ENCODE measurements at regions not wholly inside any gene's neighbourhood (a gene's known extent, or its start where the extent isn't known, plus 50 kb on each side); places are given as distances from the start of the nearest gene placed in this dataset.
"Not testable (repeated sequence)": the region's sequence is repeated elsewhere in the genome, so short reads cannot be mapped to it uniquely, and the experiment has no call there.

DNA sequence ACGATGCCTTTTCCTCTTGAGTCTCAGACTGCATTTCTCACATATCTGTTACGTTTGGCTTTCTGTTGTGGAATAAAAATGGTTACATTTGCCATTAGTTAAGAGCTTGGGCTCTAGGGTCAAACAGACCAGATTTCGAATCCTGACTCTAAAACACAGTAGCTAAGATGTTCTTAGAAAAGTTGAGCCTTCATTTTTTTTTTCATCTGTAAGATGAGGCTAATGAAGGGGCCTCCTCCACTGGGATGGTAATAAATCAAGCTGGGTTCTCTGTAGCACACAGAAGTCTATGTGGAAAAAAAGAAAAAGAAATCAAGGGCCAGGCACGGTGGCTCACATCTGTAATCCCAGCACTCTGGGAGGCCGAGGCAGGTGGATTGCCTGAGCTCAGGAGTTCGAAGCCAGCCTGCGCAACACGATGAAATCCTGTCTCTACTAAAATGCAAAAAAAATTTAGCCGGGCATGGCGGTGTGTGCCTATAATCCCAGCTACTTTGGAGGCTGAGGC lies 49.9 kb upstream of the CAPRIN1 start:
- DNase-seq (ENCODE audit: extremely low read depth, low read depth, low spot score): no peak

DNA sequence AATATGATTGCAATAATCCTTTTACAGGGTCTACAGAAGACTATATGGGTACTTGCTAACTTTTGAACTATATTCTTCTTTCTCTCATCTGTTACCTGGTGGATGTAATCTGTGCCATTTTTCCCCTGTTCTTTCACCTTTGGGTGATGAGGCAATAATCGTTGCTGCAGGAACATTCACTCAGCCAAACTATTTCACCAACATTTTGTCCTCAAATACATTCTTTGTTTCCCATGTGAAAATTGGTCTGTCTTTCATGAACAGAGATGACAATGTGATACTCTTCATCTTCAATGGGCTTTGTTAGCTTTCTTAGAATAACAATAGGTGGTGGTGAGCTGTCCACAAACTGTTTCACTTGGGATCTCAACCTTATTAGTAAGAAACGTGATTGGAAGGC lies 52.1 kb upstream of the CAPRIN1 start:
- no peak for DNase-seq (ENCODE audit: extremely low read depth, low read depth, low spot score)

DNA sequence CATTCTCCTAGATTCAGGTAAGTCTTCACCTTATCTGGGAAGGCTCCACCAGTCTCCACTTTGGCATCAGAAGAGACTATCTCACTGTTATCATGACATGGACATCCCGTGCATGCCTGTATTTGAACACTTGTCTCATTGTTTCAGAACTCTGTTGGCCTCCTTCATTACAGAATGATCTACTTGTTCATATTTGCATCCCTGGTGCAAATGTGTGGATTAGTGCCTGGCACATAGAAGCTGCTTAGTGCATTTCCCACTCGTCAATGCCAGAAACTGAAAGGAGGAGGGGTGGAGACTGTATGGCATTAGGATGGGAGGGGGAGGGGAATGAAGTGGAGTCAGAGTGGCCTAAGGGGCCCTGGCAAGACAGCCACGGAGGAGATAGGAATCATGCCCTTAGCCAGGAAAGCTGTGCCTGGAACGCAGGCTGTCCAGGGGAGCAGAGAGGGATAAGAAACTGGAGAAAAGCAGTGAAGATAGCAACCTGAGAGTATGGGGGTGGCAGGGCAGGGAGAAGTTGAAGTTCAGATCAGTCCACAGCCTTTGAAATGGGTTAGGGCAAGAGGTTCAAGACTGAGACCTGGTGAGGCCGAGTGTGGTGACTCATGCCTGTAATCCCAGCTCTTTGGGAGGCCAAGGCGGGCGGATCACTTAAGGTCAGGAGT lies 53.8 kb upstream of the CAPRIN1 start:
- DNase-seq (ENCODE audit: extremely low read depth, low read depth, low spot score): no peak

DNA sequence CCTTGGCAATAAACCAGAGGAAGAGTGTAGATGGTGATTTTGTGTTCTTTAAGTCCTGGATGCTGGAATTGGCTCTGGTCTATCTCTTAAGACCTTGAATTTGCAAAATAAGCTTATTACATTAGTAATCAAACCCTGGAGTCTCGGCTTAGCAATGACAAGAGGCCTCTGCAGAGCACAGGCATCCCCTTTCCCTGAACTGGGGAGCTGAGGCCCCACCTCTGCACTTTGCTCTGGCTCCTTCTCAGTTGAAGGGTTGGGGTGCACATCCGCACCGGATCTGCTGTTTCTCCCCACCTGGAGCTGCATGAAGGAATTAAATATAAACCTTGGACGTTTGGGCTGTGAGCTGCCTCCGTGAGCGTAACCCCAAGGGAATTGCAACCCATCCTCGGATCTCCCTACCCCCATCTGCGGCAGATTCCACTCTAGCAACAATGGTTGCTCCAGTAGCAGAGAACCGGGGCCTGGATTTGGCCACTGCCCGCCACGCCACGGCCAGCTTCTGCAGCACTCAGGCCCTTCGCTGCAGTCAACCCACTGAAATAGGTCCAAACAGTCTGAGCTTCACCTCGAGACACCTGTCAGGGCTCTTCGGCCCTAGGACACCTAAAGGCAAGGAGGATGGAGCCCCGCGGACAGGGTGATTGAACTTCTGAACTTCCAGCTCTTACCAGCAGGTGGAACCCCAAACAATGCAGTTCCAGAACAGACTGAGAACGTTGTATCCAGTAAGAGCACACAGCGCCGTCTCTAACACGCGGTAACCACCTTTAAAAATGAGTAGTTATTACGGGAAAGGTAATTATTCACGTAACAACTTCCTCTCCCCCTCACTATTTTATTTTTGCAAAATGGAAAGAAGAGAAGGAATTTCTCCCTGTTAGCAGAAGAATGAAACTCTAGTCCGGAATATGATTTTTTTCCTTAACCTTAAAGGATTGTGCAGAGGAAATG lies 54.8 kb upstream of the CAPRIN1 start:
- peak; percentile 50 for DNase-seq (ENCODE audit: extremely low read depth, low read depth, low spot score)

DNA sequence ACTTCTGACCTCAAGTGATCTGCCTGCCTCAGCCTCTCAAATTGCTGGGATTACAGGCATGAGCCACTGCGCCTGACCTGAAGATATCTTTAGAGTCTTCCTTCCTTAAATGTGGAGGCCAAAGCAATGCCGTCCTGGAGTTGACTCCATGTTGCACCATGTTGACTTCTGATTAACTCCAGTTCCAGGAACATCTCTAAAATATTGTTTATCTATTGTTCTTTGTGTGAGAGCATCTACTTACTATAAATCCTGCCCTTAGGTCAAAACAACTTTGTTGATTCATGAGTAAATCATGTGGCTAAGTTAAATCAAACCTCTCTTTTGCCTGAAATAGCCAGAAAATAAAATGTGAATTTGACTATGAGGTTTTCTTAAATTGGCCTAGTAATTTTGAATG lies 56.6 kb upstream of the CAPRIN1 start:
- DNase-seq (ENCODE audit: extremely low read depth, low read depth, low spot score): no peak

DNA sequence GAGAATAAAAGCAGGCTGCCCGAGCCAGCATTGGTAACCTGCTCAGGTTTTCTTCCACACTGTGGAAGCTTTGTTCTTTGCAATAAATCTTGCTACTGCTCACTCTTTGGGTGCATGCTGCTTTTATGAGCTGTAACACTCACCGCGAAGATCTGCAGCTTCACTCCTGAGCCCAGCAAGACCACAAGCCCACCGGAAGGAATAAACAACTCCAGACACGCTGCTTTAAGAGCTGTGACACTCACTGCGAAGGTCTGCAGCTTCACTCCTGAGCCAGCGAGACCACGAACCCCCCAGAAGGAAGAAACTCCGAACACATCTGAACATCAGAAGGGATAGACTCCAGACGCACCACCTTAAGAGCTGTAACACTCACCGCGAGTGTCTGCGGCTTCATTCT lies 60.4 kb upstream of the CAPRIN1 start:
- not testable (repeated sequence) for DNase-seq (ENCODE audit: extremely low read depth, low read depth, low spot score)

DNA sequence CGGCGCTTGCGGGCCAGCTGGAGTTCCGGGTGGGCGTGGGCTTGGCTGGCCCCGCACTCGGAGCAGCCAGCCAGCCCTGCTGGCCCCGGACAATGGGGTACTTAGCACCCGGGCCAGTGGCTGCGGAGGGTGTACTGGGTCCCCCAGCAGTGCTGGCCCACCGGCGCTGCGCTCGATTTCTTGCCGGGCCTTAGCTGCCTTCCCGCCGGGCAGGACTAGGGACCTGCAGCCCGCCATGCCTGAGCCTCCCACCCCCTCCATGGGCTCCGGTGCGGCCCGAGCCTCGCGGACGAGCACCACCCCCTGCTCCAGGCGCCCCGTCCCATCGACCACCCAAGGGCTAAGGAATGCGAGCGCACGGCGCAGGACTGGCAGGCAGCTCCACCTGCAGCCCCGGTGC lies 61.4 kb upstream of the CAPRIN1 start:
- DNase-seq (ENCODE audit: extremely low read depth, low read depth, low spot score): not testable (repeated sequence)

DNA sequence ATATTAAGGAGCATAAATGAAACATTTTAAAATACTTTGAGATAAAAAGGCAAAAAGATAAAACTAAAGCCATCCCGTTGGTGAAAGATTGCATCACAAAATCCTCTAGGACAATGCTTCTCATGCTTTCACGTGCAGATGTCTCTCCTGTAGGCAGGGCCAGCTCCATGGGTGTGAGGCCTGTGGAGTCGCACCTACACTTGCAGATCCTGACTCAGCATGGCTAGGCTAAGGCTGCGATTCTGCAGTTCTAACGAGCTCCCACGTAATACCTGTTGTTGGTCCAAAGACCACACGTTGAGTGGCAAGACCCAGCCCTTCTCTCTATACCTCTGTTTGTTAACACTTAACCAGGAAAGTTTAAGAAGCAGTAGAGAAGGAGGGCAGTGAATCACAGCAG lies 62.1 kb upstream of the CAPRIN1 start:
- no peak for DNase-seq (ENCODE audit: extremely low read depth, low read depth, low spot score)

DNA sequence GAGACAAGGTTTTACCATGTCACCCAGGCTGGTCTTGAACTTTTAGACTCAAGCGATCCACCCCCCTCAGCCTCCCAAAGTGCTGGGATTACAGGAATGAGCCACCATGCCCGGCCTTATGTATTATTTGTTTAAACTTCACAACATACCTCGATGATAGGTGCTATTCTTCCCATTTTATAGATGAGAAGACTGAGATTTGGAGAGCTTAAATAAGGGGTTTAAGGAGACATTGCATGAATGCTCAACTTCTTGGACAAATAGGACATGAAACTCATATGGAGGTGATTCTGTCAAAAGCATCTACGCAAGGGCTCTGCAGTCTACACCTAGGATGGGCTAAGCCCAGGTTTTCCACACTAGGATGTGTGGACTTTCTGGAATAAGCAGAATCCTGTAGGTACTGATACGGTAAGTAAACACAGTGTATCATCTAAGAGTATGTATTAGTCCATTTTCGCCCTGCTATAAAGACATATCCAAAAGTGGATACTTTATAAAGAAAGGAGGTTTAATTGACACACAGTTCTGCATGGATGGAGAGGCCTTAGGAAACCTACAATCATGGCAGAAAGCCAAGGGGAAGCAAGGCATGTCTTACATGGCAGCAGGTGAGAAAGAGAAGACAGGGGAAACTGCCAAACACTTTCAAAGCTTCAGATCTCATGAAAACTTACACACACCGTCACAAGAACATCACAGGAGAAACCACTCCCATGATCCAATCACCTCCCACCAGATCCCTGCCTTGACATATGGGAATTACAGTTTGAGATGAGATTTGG lies 62.8 kb upstream of the CAPRIN1 start:
- DNase-seq (ENCODE audit: extremely low read depth, low read depth, low spot score): no peak

DNA sequence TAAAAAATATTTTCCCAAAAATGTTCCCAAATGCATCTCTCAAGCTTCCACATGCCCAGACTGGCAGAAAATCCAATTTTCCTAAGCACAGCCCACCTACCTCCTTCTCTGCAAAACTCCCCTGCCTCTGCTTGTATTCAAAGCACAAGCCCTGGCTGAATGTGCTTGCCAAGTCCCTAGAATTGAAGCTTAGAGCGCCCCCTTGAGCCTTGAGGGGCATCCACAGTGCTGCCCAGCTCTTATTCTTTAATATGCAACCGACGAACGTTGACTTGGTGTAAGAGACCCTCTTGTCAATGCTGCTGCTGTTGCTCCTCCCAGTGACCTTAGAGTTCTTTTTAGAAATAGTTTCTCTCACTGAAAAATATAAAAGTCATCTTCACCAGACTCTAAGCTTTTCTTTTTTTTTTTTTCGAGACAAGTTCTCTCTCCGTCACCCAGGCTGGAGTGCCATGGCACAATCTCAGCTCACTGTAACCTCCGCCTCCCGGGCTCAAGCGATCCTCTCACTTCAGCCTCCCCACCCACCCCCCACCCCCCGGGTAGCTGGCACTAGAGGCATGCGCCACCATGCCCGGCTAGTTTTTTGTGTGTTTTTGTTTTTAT lies 63.5 kb upstream of the CAPRIN1 start:
- DNase-seq (ENCODE audit: extremely low read depth, low read depth, low spot score): peak; percentile 55

DNA sequence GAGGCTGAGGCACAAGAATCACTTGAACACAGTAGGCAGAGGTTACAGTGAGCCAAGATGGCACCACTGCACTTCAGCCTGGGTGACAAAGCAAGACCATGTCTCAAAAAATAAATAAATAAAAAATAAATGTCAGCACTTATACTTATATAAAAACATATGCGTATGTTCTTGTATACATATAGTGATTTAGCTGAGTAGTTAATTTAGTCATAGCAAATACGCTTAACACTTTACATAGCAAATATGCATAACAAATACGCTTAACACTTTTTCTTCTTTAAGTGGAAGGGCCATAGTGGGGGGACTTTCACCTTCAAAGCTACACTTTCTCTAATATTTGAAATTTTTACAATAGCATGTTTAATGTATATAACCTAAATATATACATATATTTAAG lies 64.0 kb upstream of the CAPRIN1 start:
- DNase-seq (ENCODE audit: extremely low read depth, low read depth, low spot score): no peak

DNA sequence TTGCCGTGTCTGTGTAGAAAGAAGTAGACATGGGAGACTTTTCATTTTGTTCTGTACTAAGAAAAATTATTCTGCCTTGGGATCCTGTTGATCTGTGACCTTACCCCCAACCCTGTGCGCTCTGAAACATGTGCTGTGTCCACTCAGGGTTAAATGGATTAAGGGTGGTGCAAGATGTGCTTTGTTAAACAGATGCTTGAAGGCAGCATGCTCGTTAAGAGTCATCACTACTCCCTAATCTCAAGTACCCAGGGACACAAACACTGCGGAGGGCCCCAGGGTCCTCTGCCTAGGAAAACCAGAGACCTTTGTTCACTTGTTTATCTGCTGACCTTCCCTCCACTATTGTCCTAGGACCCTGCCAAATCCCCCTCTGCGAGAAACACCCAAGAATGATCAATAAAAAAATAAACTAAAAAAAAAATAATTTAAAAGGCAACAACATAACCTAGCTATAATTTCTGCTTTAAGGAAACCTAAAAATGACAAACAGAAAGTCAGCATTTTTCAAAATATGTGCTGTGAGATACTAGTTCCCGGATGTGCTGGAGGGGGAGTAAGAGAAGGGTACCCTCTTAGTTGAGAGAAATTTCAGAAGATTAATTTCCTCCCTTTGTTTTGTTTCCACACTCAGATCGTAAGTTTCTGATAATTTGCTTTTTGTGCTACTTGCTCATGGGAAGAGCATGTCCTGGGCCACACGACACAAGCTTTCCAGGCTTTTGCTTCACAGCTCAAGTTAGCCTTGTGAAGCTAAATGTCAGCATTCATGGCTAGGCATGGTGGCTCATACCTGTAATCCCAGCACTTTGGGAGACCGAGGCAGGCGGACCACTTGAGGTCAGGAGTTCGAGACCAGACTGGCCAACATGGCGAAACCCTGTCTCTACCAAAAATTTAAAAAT lies 64.7 kb upstream of the CAPRIN1 start:
- not testable (repeated sequence) for DNase-seq (ENCODE audit: extremely low read depth, low read depth, low spot score)

DNA sequence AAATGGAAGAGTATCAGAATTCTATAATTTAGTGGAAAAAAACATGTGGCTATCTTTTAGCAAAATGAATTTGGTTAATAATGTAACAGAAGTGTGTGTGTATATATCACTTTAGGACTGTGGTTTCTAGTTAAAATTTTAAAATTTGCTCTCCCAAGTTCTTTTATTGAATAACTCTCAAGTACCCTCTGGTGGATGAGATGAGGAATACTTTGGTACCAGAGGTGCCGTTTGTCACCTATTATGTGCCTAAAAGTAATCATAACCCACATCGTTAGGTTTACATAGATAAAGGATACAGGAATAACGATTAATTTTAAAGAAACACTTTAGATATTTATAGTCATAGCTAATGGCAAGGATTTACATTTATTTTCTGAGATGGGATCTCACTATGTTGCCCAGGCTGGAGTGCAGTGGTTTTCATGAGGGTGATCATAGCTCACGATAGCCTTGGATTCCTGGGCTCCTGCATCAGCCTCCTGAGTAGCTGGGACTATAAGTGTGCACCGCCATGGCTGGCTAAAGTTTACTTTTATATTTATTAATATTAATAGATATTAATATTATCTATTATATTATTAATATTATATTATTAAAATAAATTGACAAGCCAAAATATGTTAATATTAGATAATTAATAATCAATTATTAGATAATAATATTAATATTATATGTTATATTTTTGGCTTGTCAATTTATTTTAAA lies 66.7 kb upstream of the CAPRIN1 start:
- no peak for DNase-seq (ENCODE audit: extremely low read depth, low read depth, low spot score)

DNA sequence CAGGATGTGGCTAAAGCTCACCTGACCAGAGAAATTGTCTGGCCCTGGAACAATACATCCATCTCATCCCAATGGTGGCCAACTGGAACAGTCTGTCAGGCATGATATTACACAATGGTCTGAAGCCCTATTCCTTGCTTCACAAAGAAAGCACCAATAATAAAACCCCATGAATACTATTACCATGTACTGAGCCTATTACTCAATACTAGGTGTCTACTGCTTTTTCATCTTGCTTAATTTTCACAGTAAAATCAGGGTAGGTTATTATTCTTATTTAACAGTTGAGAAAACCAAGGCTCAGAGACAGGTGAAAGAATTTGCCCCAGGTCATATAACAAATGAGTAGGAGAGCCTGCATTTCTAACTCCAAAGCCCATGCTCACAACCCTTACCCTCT lies 68.9 kb upstream of the CAPRIN1 start:
- no peak for DNase-seq (ENCODE audit: extremely low read depth, low read depth, low spot score)

DNA sequence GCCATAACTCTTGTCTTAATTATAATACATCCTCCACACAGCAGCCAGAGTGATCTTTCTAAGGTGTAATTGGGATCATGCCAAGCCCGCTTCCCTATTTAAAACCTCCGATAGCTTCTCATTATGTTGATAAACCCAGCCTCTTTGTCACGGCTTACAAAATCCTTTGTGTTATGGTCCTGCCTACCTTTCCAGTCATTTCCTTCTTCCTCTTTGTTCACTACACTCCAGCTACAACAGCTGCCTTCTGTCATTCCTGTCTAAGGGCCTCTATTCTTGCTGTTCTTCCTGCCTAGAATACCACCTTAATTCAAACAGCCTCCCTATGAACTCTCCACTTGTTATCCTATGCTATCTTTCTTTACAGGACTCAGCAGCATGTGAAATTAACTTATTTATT lies 70.6 kb upstream of the CAPRIN1 start:
- no peak for DNase-seq (ENCODE audit: extremely low read depth, low read depth, low spot score)

DNA sequence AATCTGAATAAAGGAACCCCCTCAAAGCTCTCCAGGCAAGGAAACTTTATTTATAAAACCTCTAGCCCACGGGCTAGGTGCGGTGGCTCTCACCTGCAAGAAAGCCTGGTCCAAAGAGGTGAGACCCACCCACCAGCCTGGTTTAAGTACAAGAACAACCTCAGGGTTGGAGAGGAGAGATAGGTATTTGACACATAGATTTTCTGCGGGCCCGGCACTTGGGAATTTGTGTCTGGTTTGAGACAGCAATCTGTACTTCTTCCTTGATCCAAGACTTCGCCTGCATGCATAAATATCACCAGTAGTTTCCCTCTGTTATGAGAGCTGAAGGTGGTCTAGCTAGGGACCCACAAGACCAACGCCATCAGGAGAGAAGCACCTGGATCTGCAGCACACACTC lies 73.2 kb upstream of the CAPRIN1 start:
- DNase-seq (ENCODE audit: extremely low read depth, low read depth, low spot score): no peak

DNA sequence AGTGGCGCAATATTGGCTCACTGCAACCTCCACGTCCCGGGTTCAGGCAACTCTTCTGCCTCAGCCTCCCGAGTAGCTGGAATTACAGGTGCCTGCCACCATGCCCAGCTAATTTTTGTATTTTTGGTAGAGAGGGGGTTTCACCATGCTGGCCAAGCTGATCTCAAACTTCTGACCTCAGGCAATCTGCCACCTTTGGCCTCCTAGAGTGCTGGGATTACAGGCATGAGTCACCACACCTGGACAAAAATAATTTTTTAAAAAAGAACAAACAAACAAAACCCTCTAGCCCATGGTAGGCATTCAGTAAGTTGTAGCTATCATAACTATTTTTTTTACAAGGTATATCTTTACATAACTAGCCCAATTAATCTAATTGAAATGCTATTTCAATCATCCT lies 73.9 kb upstream of the CAPRIN1 start:
- DNase-seq (ENCODE audit: extremely low read depth, low read depth, low spot score): no peak

DNA sequence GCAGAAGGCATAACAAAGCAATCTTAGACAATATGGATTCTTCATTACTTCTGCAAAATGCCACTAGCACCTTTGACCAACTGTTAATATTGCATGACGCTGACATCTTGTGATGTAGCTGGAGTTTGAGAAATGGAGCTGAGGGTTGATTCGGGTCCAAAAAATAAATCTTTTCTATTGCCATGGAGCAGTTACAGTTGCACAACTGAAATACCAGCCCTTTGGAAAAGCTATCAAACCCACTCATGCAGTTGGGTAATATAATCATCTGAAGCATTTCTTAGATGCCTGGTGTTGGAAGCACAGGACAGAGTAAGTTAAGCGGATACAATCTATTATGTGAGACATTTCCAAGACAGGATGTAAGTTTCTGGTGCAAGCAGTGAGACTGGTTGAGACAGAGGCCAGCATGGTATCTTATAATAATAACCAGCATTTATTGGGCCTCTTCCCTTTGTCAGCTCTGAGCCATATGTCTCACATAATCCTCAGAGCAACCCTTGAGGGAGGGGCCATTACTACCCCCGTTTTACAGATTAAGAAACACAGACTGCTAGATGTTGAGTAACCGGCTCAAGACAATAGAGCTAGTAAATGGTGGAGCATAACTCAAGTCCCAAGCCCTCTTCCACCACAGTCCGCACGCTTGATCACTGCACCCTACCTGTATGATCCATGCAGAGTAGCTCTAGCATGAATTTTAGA lies 74.9 kb upstream of the CAPRIN1 start:
- DNase-seq (ENCODE audit: extremely low read depth, low read depth, low spot score): no peak

DNA sequence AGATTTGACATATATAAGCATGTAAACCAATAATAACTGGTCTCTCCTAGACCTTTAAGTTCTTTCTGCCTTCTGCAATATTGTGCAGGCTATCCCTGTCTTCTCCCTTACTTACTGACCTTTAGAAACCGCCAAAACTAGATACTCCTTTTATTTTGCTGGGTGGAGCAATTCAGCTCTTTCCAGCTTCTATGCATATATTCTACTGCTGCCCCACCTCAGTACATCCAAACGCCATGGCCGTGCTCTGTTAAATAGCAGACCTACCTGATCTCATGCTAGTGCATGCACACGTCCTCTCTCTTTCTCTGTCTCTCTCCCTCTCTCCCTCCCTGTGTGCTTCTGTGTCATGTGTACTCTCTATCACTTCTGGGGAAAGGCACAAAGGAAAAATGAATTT lies 76.7 kb upstream of the CAPRIN1 start:
- no peak for DNase-seq (ENCODE audit: extremely low read depth, low read depth, low spot score)
